ENCODE measurements at regions not wholly inside any gene's neighbourhood (a gene's known extent, or its start where the extent isn't known, plus 50 kb on each side); places are given as distances from the start of the nearest gene placed in this dataset.

GRCh38 chr3:117254985-117255384, 545.4 kb downstream of the TUSC7 start:
- H3K9me3 ChIP-seq: no peaks in the 10 kb centered on the region
- DNase-seq (no peak), ATAC-seq (no peak)
- H3K36me3 ChIP-seq (ENCODE audit: low read depth): no peaks in the 10 kb centered on the region
- no peak for TF ChIP-seq CTCF (IDR thresholded peaks at IDR 0.05)
- no peaks in the 10 kb centered on the region for H3K4me1 ChIP-seq (ENCODE audit: low read depth)
- intact Hi-C loops (cut with DNase I, micrococcal nuclease): no loop called here
- H3K4me3 ChIP-seq: no peak overlapping the region

- TF ChIP-seq CTCF (IDR thresholded peaks at IDR 0.05): no peak
- Histone ChIP-seq H3K4me1 (ENCODE audit: low read depth) (no peaks in the 10 kb centered on the region), H3K4me3 (no peak overlapping the region), H3K9me3 (no peaks in the 10 kb centered on the region), H3K36me3 (ENCODE audit: low read depth) (no peaks in the 10 kb centered on the region)
- intact Hi-C loops (cut with DNase I, micrococcal nuclease): no loop called here
- DNase-seq (no peak), ATAC-seq (no peak)
Measured at GRCh38 chr3:117255736-117256135, 546.2 kb downstream of the TUSC7 start.

- peak in 1 of 3 donors; percentile 63 for DNase-seq
- no peaks in the 10 kb centered on the region for H3K36me3 ChIP-seq (ENCODE audit: low read depth)
- no peak overlapping the region for H3K4me3 ChIP-seq
- intact Hi-C loops (cut with DNase I, micrococcal nuclease): no loop called here
- peaks cover 10% of the 10 kb centered on the region for H3K4me1 ChIP-seq (ENCODE audit: low read depth)
- no peak for TF ChIP-seq CTCF (IDR thresholded peaks at IDR 0.05)
- no peaks in the 10 kb centered on the region for H3K9me3 ChIP-seq
- peak; percentile 98 for ATAC-seq
Measured at GRCh38 chr3:117261983-117262421, 552.4 kb downstream of the TUSC7 start.

- ATAC-seq (no peak), DNase-seq (no peak)
- H3K9me3 ChIP-seq: no peaks in the 10 kb centered on the region
- TF ChIP-seq CTCF (IDR thresholded peaks at IDR 0.05): no peak
- intact Hi-C loops (cut with DNase I, micrococcal nuclease): no loop called here
- peaks cover 10% of the 10 kb centered on the region for H3K4me1 ChIP-seq (ENCODE audit: low read depth)
- H3K36me3 ChIP-seq (ENCODE audit: low read depth): no peaks in the 10 kb centered on the region
- H3K4me3 ChIP-seq: no peak overlapping the region
Measured at GRCh38 chr3:117263270-117263669, 553.7 kb downstream of the TUSC7 start.

GRCh38 chr3:117263745-117264144, 554.2 kb downstream of the TUSC7 start:
- Histone ChIP-seq H3K4me1 (ENCODE audit: low read depth) (peaks cover 10% of the 10 kb centered on the region), H3K4me3 (no peak overlapping the region), H3K9me3 (no peaks in the 10 kb centered on the region), H3K36me3 (ENCODE audit: low read depth) (no peaks in the 10 kb centered on the region)
- TF ChIP-seq CTCF (IDR thresholded peaks at IDR 0.05): no peak
- no peak for ATAC-seq
- intact Hi-C loops (cut with DNase I, micrococcal nuclease): no loop called here
- no peak for DNase-seq
